Neural progenitor cell (in vitro differentiated cells): ENCODE measurements at regions not wholly inside any gene's neighbourhood (a gene's known extent, or its start where the extent isn't known, plus 50 kb on each side); places are given as distances from the start of the nearest gene placed in this dataset.

Experiments
- CTCF ChIP-seq: fragments of 200-600 bp; sonication (generic); IDR thresholded peaks from 2 replicates; pipeline ENCODE4 v1.5.1; 2017; ENCODE audit warnings: antibody characterized with exemption, mild to moderate bottlenecking
- EZH2 ChIP-seq: fragments of 200-600 bp; sonication (generic); IDR thresholded peaks from 2 replicates; pipeline ENCODE4 v1.6.1; 2017; ENCODE audit warnings: antibody characterized with exemption, mild to moderate bottlenecking, moderate library complexity
- EZH2phosphoT487 ChIP-seq: fragments of 200-600 bp; sonication (generic); IDR thresholded peaks from 2 replicates; pipeline ENCODE4 v1.6.1; 2017; ENCODE audit warnings: antibody characterized with exemption

- no peak for TF ChIP-seq EZH2
- no peak for TF ChIP-seq CTCF
- no peak for TF ChIP-seq EZH2phosphoT487
Observed at GRCh38 chr16:74094962-74095361, 201.7 kb upstream of the PSMD7 start.
